K562 (cell line): ENCODE measurements at regions not wholly inside any gene's neighbourhood (a gene's known extent, or its start where the extent isn't known, plus 50 kb on each side); places are given as distances from the start of the nearest gene placed in this dataset.

ENCODE experiments used
- EZH2 ChIP-seq: IDR thresholded peaks from 2 replicates; pipeline ENCODE4 v1.6.1; 2012; ENCODE audit warnings: low read depth, mild to moderate bottlenecking, inconsistent platforms, low read length, borderline replicate concordance
- KDM1A ChIP-seq, 2 experiments: fragments of 450-650 bp; IDR thresholded peaks; 2 replicates each; pipeline ENCODE4 v1.6.1; 2016; ENCODE audit warnings: mild to moderate bottlenecking in 2 of 2
- KDM5B ChIP-seq: fragments of 200-600 bp; sonication (generic); IDR thresholded peaks from 2 replicates; pipeline ENCODE4 v1.6.1; 2012; ENCODE audit warnings: low read depth, mild to moderate bottlenecking, moderate library complexity, low read length, control low read depth, inconsistent platforms; ENCODE audit not compliant: insufficient replicate concordance
- SIN3A ChIP-seq, 2 experiments: fragments of 150-350 bp in 1 of 2; IDR thresholded peaks; 2 replicates each; pipeline ENCODE4 v1.6.1; 2011 to 2016; ENCODE audit warnings: borderline replicate concordance in 2 of 2, low read depth in 2 of 2, low read length in 2 of 2, mild to moderate bottlenecking in 2 of 2, moderate library complexity in 2 of 2; ENCODE audit not compliant: control insufficient read depth in 1 of 2
- ZNF785 ChIP-seq: fragments of 250-450 bp; sonication (Bioruptor Pico); IDR thresholded peaks from 2 replicates; pipeline ENCODE4 v1.4.0; 2020; ENCODE audit warnings: mild to moderate bottlenecking

DNA sequence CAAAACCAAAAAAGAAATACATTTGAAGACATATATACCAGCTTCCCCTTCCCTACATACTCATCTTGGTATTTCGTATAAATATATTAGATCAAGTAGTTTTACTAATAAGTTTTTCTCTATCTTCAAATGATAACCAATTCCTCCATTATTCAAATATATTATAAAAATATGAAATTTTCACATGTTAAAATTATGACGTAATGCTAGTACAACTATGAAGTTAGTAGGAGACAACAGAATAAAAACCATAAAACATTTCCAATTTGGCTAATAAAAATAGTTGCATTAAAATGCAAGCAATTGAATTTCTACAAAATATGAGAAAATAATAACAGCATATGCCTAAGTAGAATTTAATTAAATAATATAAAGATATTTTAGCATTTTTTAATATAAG, 501.8 kb upstream of the SLITRK5 start:
- TF ChIP-seq EZH2, result no peak
- no peak for TF ChIP-seq SIN3A (IDR thresholded peaks at IDR 0.05; ENCODE audit: borderline replicate concordance in 2 of 2, control insufficient read depth in 1 of 2, low read depth in 2 of 2, low read length in 2 of 2)
- no peak for TF ChIP-seq ZNF785 (CRISPR knock-in tag)
- no peak for TF ChIP-seq KDM1A (IDR thresholded peaks at IDR 0.05)
- TF ChIP-seq KDM5B, result no peak
